OCI-LY1 (cell line): ENCODE measurements at regions not wholly inside any gene's neighbourhood (a gene's known extent, or its start where the extent isn't known, plus 50 kb on each side); places are given as distances from the start of the nearest gene placed in this dataset.

ENCODE experiments used
- EZH2 ChIP-seq: fragments of 200-600 bp; sonication (generic), shearing (Covaris generic); IDR thresholded peaks from 2 replicates; pipeline ENCODE4 v1.8.0; 2017; ENCODE audit warnings: borderline replicate concordance, mixed run types, mild to moderate bottlenecking, antibody characterized with exemption, low read length, moderate library complexity, mixed read lengths
- TF ChIP-seq, protein P1 (sequence below): fragments of 200-600 bp; sonication (generic), shearing (Covaris generic); IDR thresholded peaks from 2 replicates; pipeline ENCODE4 v1.5.1; 2017; ENCODE audit warnings: mild to moderate bottlenecking, antibody characterized with exemption, low read length, moderate library complexity, mixed read lengths

DNA sequence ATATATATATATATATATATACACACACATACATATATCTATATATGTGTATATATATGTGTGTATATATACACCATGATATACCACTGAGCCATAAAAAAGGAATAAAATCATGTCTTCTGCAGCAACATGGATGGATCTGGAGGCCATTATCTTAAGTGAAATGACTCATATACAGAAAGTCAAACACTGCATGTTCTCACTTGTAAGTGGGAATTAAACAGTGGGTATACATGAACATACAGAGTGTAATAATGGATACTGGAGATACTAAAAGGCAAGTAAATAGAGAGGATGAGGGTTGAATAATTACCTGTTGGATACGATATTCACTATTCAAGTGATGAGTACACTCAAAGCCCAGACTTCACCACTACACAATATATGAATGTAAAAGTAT, 332.6 kb downstream of the SLITRK1 start:
- TF ChIP-seq, protein P1, sequence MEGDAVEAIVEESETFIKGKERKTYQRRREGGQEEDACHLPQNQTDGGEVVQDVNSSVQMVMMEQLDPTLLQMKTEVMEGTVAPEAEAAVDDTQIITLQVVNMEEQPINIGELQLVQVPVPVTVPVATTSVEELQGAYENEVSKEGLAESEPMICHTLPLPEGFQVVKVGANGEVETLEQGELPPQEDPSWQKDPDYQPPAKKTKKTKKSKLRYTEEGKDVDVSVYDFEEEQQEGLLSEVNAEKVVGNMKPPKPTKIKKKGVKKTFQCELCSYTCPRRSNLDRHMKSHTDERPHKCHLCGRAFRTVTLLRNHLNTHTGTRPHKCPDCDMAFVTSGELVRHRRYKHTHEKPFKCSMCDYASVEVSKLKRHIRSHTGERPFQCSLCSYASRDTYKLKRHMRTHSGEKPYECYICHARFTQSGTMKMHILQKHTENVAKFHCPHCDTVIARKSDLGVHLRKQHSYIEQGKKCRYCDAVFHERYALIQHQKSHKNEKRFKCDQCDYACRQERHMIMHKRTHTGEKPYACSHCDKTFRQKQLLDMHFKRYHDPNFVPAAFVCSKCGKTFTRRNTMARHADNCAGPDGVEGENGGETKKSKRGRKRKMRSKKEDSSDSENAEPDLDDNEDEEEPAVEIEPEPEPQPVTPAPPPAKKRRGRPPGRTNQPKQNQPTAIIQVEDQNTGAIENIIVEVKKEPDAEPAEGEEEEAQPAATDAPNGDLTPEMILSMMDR, result no peak
- TF ChIP-seq EZH2, result no peak
